H9 (cell line): ENCODE measurements at regions not wholly inside any gene's neighbourhood (a gene's known extent, or its start where the extent isn't known, plus 50 kb on each side); places are given as distances from the start of the nearest gene placed in this dataset.

Experiments used
- DNase-seq: peaks from one replicate; pipeline ENCODE4 v3.0.0-alpha.2; 2017
- H2AFZ ChIP-seq: one replicate; pipeline ENCODE4 v1.6.1; 2013; ENCODE audit warnings: mild to moderate bottlenecking, low read length, control low read depth, moderate library complexity
- H2AK5ac ChIP-seq: 2 replicates; pipeline ENCODE4 v1.6.1; 2013; ENCODE audit warnings: low read length, control low read depth, mixed read lengths; ENCODE audit not compliant: insufficient read length
- H2BK120ac ChIP-seq: one replicate; pipeline ENCODE4 v1.6.1; 2013; ENCODE audit warnings: low read depth, mild to moderate bottlenecking, low read length, control low read depth, inconsistent platforms; ENCODE audit not compliant: poor library complexity, severe bottlenecking
- H2BK12ac ChIP-seq: 2 replicates; pipeline ENCODE4 v1.6.1; 2013; ENCODE audit warnings: low read length, control low read depth, mixed read lengths, low read depth; ENCODE audit not compliant: insufficient read length
- H2BK15ac ChIP-seq: 2 replicates; pipeline ENCODE4 v1.6.1; 2013; ENCODE audit warnings: low read depth, low read length, control low read depth
- H2BK20ac ChIP-seq: one replicate; pipeline ENCODE4 v1.6.1; 2013; ENCODE audit warnings: low read depth, mild to moderate bottlenecking, low read length, control low read depth, inconsistent platforms; ENCODE audit not compliant: poor library complexity, severe bottlenecking
- H2BK5ac ChIP-seq: 2 replicates; pipeline ENCODE4 v1.6.1; 2013; ENCODE audit warnings: low read length, control low read depth, mixed read lengths; ENCODE audit not compliant: insufficient read length
- H3K14ac ChIP-seq: 2 replicates; pipeline ENCODE4 v1.6.1; 2013; ENCODE audit warnings: low read length, control low read depth; ENCODE audit not compliant: insufficient read depth
- H3K18ac ChIP-seq: 2 replicates; pipeline ENCODE4 v1.6.1; 2013; ENCODE audit warnings: low read depth, mild to moderate bottlenecking, mixed read lengths, low read length, control low read depth; ENCODE audit not compliant: insufficient read length
- H3K23ac ChIP-seq: 2 replicates; pipeline ENCODE4 v1.6.1; 2013; ENCODE audit warnings: low read length, control low read depth, mixed read lengths, low read depth; ENCODE audit not compliant: insufficient read length
- H3K23me2 ChIP-seq: 2 replicates; pipeline ENCODE4 v1.6.1; 2013; ENCODE audit warnings: low read depth, mild to moderate bottlenecking, mixed read lengths, low read length, control low read depth; ENCODE audit not compliant: insufficient read length, poor library complexity, severe bottlenecking
- H3K27ac ChIP-seq: 2 replicates; pipeline ENCODE4 v1.5.1; 2013; ENCODE audit warnings: low read length, control low read depth, mixed read lengths, low read depth; ENCODE audit not compliant: insufficient read length
- H3K27me3 ChIP-seq: 2 replicates; pipeline ENCODE4 v1.6.1; 2013; ENCODE audit warnings: low read length, control low read depth, inconsistent platforms; ENCODE audit not compliant: insufficient read depth
- H3K4ac ChIP-seq: 2 replicates; pipeline ENCODE4 v1.6.1; 2013; ENCODE audit warnings: low read depth, mild to moderate bottlenecking, control low read depth, inconsistent platforms, low read length, moderate library complexity
- H3K4me1 ChIP-seq: 2 replicates; pipeline ENCODE4 v1.6.1; 2013; ENCODE audit warnings: low read length, control low read depth, inconsistent platforms; ENCODE audit not compliant: insufficient read depth
- H3K4me2 ChIP-seq: 2 replicates; pipeline ENCODE4 v1.6.1; 2013; ENCODE audit warnings: low read length, control low read depth, mixed read lengths; ENCODE audit not compliant: insufficient read length, insufficient read depth
- H3K56ac ChIP-seq: 2 replicates; pipeline ENCODE4 v1.6.1; 2013; ENCODE audit warnings: low read depth, mild to moderate bottlenecking, mixed read lengths, low read length, control low read depth; ENCODE audit not compliant: insufficient read length
- H3K79me1 ChIP-seq: 2 replicates; pipeline ENCODE4 v1.6.1; 2013; ENCODE audit warnings: low read depth, mild to moderate bottlenecking, moderate library complexity, low read length, control low read depth, inconsistent platforms; ENCODE audit not compliant: insufficient read depth, poor library complexity, severe bottlenecking
- H3K79me2 ChIP-seq: 2 replicates; pipeline ENCODE4 v1.6.1; 2013; ENCODE audit warnings: low read length, control low read depth, inconsistent platforms; ENCODE audit not compliant: insufficient read depth
- H3K9ac ChIP-seq: 2 replicates; pipeline ENCODE4 v1.6.1; 2013; ENCODE audit warnings: low read length, control low read depth, mixed read lengths; ENCODE audit not compliant: insufficient read length; ENCODE audit errors: extremely low read depth
- H3K9me3 ChIP-seq: one replicate; pipeline ENCODE4 v1.6.1; 2013; ENCODE audit warnings: low read depth, low read length, inconsistent platforms; ENCODE audit not compliant: control insufficient read depth
- H3T11ph ChIP-seq: one replicate; pipeline ENCODE4 v1.6.1; 2013; ENCODE audit warnings: mild to moderate bottlenecking, low read length, control low read depth, inconsistent platforms
- H4K20me1 ChIP-seq: one replicate; pipeline ENCODE4 v1.6.1; 2013; ENCODE audit not compliant: control insufficient read depth, insufficient read length, insufficient read depth
- H4K5ac ChIP-seq: 2 replicates; pipeline ENCODE4 v1.6.1; 2013; ENCODE audit warnings: low read depth, mild to moderate bottlenecking, mixed read lengths, low read length, control low read depth; ENCODE audit not compliant: insufficient read length
- H4K8ac ChIP-seq: replicated peaks from 2 replicates; pipeline ENCODE4 v1.6.1; 2013; ENCODE audit warnings: low read length, control low read depth, mixed read lengths, low read depth; ENCODE audit not compliant: insufficient read length
- H4K91ac ChIP-seq: 2 replicates; pipeline ENCODE4 v1.6.1; 2013; ENCODE audit warnings: low read depth, mild to moderate bottlenecking, moderate library complexity, mixed read lengths, low read length, control low read depth; ENCODE audit not compliant: insufficient read length
- H3K27ac Mint-ChIP-seq, 3 experiments: 2 replicates in 2 of 3; 3 replicates in 1 of 3; pipeline ENCODE4 v1.8.0; 2020 to 2021; ENCODE audit warnings: mixed read lengths in 3 of 3, mild to moderate bottlenecking in 1 of 3, moderate library complexity in 1 of 3
- H3K27me3 Mint-ChIP-seq: 2 replicates; pipeline ENCODE4 v1.8.0; 2021; ENCODE audit warnings: low read depth, mild to moderate bottlenecking, moderate library complexity, mixed read lengths
- H3K36me3 Mint-ChIP-seq, 3 experiments: 2 replicates in 2 of 3; 3 replicates in 1 of 3; pipeline ENCODE4 v1.8.0; 2020 to 2021; ENCODE audit warnings: low read depth in 3 of 3, mixed read lengths in 3 of 3; ENCODE audit not compliant: insufficient read depth in 1 of 3
- H3K4me1 Mint-ChIP-seq, 2 experiments: 2 replicates each; pipeline ENCODE4 v1.8.0; 2020; ENCODE audit warnings: mixed read lengths in 2 of 2
- H3K4me3 Mint-ChIP-seq, 2 experiments: 2 replicates in 1 of 2; 3 replicates in 1 of 2; pipeline ENCODE4 v1.8.0; 2020 to 2021; ENCODE audit warnings: mild to moderate bottlenecking in 2 of 2, mixed read lengths in 2 of 2, moderate library complexity in 1 of 2
- H3K9me3 Mint-ChIP-seq, 2 experiments: 2 replicates in 1 of 2; 3 replicates in 1 of 2; pipeline ENCODE4 v1.8.0; 2020; ENCODE audit warnings: mild to moderate bottlenecking in 2 of 2, mixed read lengths in 2 of 2, moderate library complexity in 1 of 2
- TF ChIP-seq, protein P1 (sequence below): fragments of 200-600 bp; sonication (generic); conservative IDR thresholded peaks from 3 replicates; pipeline ENCODE4 v1.8.0; 2021; ENCODE audit warnings: antibody characterized with exemption, mild to moderate bottlenecking

DNA sequence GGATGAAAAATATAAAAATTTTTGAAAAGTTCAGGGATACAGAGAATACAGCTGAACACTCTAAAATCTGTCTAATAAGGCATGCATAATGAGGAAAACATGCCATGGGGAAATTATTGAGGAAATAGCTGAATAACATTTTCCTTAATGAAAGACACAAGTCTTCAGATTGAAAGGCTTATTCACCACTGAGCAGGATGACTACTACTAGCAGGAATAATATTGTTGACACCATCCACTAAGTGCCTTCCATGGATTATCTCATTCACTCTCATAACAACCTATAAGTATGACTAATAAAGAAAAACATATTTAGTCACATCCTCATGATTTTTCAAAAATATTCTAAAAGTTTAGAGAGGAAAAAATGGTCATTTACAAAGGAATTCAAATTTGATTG, 96.7 kb upstream of the FER start:
- Mint-ChIP-seq H3K9me3 (peaks cover 19 to 30% of the 10 kb centered on the region in 2 experiments), H3K4me3 (no peak overlapping the region), H3K4me1 (peaks cover 0 to 2% of the 10 kb centered on the region in 2 experiments; a peak in 1 of 4 replicates), H3K27me3 (no peaks in the 10 kb centered on the region; the same call in 1 of the 2 replicates), H3K27ac (no peak overlapping the region), H3K36me3 (peaks cover 9 to 20% (median 17%) of the 10 kb centered on the region in 3 experiments)
- Histone ChIP-seq H3K23me2 (no peaks in the 10 kb centered on the region), H3K27me3 (no peaks in the 10 kb centered on the region), H2BK12ac (no peak overlapping the region), H3K79me1 (no peaks in the 10 kb centered on the region), H3K56ac (no peak overlapping the region), H3T11ph (no peak overlapping the region), H4K91ac (no peak overlapping the region), H2AK5ac (no peak overlapping the region), H3K9ac (no peak overlapping the region), H3K27ac (no peak overlapping the region), H3K9me3 (peaks cover 9% of the 10 kb centered on the region), H4K8ac (no peak overlapping the region), H3K4me2 (no peak overlapping the region), H3K4ac (no peak overlapping the region), H4K20me1 (no peaks in the 10 kb centered on the region), H3K4me1 (no peaks in the 10 kb centered on the region), H3K18ac (no peak overlapping the region), H4K5ac (no peak overlapping the region), H3K79me2 (no peaks in the 10 kb centered on the region), H2BK20ac (no peak overlapping the region), H2BK15ac (no peak overlapping the region), H2BK5ac (no peak overlapping the region), H3K14ac (no peak overlapping the region), H2BK120ac (no peak overlapping the region), H2AFZ (no peak overlapping the region), H3K23ac (no peak overlapping the region)
- DNase-seq = no peak
- TF ChIP-seq, protein P1, sequence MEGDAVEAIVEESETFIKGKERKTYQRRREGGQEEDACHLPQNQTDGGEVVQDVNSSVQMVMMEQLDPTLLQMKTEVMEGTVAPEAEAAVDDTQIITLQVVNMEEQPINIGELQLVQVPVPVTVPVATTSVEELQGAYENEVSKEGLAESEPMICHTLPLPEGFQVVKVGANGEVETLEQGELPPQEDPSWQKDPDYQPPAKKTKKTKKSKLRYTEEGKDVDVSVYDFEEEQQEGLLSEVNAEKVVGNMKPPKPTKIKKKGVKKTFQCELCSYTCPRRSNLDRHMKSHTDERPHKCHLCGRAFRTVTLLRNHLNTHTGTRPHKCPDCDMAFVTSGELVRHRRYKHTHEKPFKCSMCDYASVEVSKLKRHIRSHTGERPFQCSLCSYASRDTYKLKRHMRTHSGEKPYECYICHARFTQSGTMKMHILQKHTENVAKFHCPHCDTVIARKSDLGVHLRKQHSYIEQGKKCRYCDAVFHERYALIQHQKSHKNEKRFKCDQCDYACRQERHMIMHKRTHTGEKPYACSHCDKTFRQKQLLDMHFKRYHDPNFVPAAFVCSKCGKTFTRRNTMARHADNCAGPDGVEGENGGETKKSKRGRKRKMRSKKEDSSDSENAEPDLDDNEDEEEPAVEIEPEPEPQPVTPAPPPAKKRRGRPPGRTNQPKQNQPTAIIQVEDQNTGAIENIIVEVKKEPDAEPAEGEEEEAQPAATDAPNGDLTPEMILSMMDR = no peak
